ENCODE measurements at regions not wholly inside any gene's neighbourhood (a gene's known extent, or its start where the extent isn't known, plus 50 kb on each side); places are given as distances from the start of the nearest gene placed in this dataset.

- TF ChIP-seq, protein P1, sequence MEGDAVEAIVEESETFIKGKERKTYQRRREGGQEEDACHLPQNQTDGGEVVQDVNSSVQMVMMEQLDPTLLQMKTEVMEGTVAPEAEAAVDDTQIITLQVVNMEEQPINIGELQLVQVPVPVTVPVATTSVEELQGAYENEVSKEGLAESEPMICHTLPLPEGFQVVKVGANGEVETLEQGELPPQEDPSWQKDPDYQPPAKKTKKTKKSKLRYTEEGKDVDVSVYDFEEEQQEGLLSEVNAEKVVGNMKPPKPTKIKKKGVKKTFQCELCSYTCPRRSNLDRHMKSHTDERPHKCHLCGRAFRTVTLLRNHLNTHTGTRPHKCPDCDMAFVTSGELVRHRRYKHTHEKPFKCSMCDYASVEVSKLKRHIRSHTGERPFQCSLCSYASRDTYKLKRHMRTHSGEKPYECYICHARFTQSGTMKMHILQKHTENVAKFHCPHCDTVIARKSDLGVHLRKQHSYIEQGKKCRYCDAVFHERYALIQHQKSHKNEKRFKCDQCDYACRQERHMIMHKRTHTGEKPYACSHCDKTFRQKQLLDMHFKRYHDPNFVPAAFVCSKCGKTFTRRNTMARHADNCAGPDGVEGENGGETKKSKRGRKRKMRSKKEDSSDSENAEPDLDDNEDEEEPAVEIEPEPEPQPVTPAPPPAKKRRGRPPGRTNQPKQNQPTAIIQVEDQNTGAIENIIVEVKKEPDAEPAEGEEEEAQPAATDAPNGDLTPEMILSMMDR (conservative IDR thresholded peaks at IDR 0.05; ENCODE audit: low read depth, low read length) = no peak
- no peak for TF ChIP-seq EZH2 (IDR thresholded peaks at IDR 0.05; ENCODE audit: borderline replicate concordance, low read depth, low read length, poor library complexity, severe bottlenecking)
Measured at GRCh38 chr20:48170625-48171024, 385.3 kb upstream of the SULF2 start.

Measured in A673 (cell line).